ENCODE measurements at regions not wholly inside any gene's neighbourhood (a gene's known extent, or its start where the extent isn't known, plus 50 kb on each side); places are given as distances from the start of the nearest gene placed in this dataset.
A peak's percentile ranks its signal among the peaks of the same experiment; 100 is the strongest.

- no peaks in the 10 kb centered on the region for H3K23me2 ChIP-seq (ENCODE audit: low read depth, low read length)
- no peak overlapping the region for H2BK5ac ChIP-seq (ENCODE audit: low read depth, low read length)
- H3K4ac ChIP-seq (replicated peaks; ENCODE audit: insufficient read length, low read depth, low read length), result no peak overlapping the region
- H3K23ac ChIP-seq (ENCODE audit: insufficient read length), result no peak overlapping the region
- H3K27ac ChIP-seq (ENCODE audit: low read depth, low read length), result no peak overlapping the region
- 84% methylated on average over 5 of the region's 5 CpGs; no CpG with 5 or more reads in 1 of the 2 experiments for WGBS, 2 experiments (ENCODE audit: extremely low coverage in 1 of 2, insufficient coverage in 1 of 2, insufficient read length in 1 of 2, insufficient replicate concordance in 2 of 2, low coverage in 1 of 2, low lambda C conversion rate in 2 of 2, missing lambda C conversion rate in 1 of 2)
- TF ChIP-seq RAD21 (IDR thresholded peaks at IDR 0.05 in 1 of 2, conservative IDR thresholded peaks at IDR 0.05 in 1 of 2; ENCODE audit: low read depth in 2 of 2, low read length in 2 of 2) (peak in 1 of 2 experiments; percentile 36; a peak in 2 of 4 replicates), E2F6 (IDR thresholded peaks at IDR 0.05) (peak; percentile 81), TAF7 (optimal IDR thresholded peaks at IDR 0.05; ENCODE audit: borderline replicate concordance, low read depth, low read length) (no peak)
- TF ChIP-seq, protein P1, sequence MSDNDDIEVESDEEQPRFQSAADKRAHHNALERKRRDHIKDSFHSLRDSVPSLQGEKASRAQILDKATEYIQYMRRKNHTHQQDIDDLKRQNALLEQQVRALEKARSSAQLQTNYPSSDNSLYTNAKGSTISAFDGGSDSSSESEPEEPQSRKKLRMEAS (IDR thresholded peaks at IDR 0.05), result peak; percentile 88
- TF ChIP-seq, protein P2, sequence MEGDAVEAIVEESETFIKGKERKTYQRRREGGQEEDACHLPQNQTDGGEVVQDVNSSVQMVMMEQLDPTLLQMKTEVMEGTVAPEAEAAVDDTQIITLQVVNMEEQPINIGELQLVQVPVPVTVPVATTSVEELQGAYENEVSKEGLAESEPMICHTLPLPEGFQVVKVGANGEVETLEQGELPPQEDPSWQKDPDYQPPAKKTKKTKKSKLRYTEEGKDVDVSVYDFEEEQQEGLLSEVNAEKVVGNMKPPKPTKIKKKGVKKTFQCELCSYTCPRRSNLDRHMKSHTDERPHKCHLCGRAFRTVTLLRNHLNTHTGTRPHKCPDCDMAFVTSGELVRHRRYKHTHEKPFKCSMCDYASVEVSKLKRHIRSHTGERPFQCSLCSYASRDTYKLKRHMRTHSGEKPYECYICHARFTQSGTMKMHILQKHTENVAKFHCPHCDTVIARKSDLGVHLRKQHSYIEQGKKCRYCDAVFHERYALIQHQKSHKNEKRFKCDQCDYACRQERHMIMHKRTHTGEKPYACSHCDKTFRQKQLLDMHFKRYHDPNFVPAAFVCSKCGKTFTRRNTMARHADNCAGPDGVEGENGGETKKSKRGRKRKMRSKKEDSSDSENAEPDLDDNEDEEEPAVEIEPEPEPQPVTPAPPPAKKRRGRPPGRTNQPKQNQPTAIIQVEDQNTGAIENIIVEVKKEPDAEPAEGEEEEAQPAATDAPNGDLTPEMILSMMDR (IDR thresholded peaks at IDR 0.05; ENCODE audit: control extremely low read depth in 1 of 3, insufficient read depth in 1 of 3, low read depth in 1 of 3, low read length in 3 of 3), result peak; percentile 32 to 48 (median 43)
- H3K36me3 ChIP-seq (ENCODE audit: control insufficient read depth in 2 of 4, insufficient read depth in 4 of 4, low read length in 3 of 4), result no peaks in the 10 kb centered on the region
- POLR2A ChIA-PET (ENCODE audit: partially characterized antibody), result no interaction called here
- no peak overlapping the region for H3K4me2 ChIP-seq (ENCODE audit: insufficient read depth in 1 of 2, low read depth in 2 of 2, low read length in 2 of 2)
- H2BK20ac ChIP-seq (ENCODE audit: low read length), result no peak overlapping the region
- peaks cover 0 to 2% (median 0%) of the 10 kb centered on the region in 4 experiments; a peak in 2 of 7 replicates for H3K27me3 ChIP-seq (replicated peaks in 1 of 4; ENCODE audit: control insufficient read depth in 3 of 4, extremely low read depth in 1 of 4, insufficient read depth in 3 of 4, low read length in 3 of 4)
- H2AK5ac ChIP-seq (ENCODE audit: low read depth, low read length), result no peak overlapping the region
- no peak overlapping the region for H2BK12ac ChIP-seq (ENCODE audit: low read depth, low read length)
- H3K14ac ChIP-seq (ENCODE audit: insufficient read length), result no peak overlapping the region
- H3K18ac ChIP-seq (ENCODE audit: extremely low read depth, low read length), result no peak overlapping the region
- CTCF ChIA-PET (ENCODE audit: partially characterized antibody), result interaction anchor here (0.8 to 2.6 kb wide), 19 partner anchors 8 to 497 kb away, joined by 3 to 25 read pairs (median 4); no protein-coding TSS in a partner anchor
- no peak overlapping the region for H2BK15ac ChIP-seq (ENCODE audit: low read length)
- H4K20me1 ChIP-seq (replicated peaks in 1 of 2; ENCODE audit: control insufficient read depth in 1 of 2, insufficient read depth in 2 of 2, low read length in 2 of 2), result no peaks in the 10 kb centered on the region
- H3K79me1 ChIP-seq (ENCODE audit: low read depth, low read length), result no peaks in the 10 kb centered on the region
- no peak overlapping the region for H3K56ac ChIP-seq (replicated peaks; ENCODE audit: insufficient read length, low read depth, low read length)
- no peak overlapping the region for H3K4me3 ChIP-seq (ENCODE audit: extremely low read depth in 1 of 4, insufficient read depth in 2 of 4, low read depth in 3 of 4, low read length in 4 of 4)
- H4K5ac ChIP-seq (ENCODE audit: insufficient read length, low read depth, low read length), result no peak overlapping the region
- FAIRE-seq (no peak), DNase-seq (ENCODE audit: low read depth in 1 of 2, low spot score in 2 of 2) (no peak)
- no peak overlapping the region for H2BK120ac ChIP-seq (replicated peaks; ENCODE audit: low read depth, low read length)
- peaks cover 0 to 2% (median 0%) of the 10 kb centered on the region in 4 experiments; a peak in 1 of 7 replicates for H3K4me1 ChIP-seq (replicated peaks in 1 of 4; ENCODE audit: control insufficient read depth in 3 of 4, insufficient read depth in 4 of 4, low read length in 3 of 4)
- no peak overlapping the region for H4K8ac ChIP-seq (ENCODE audit: extremely low read depth, insufficient read depth, low read length)
- no peak overlapping the region for H4K91ac ChIP-seq (replicated peaks; ENCODE audit: insufficient read length, low read length)
- no peak overlapping the region for H3K9ac ChIP-seq (replicated peaks in 1 of 4; ENCODE audit: extremely low read depth in 1 of 4, low read depth in 3 of 4, low read length in 3 of 4)
- no peaks in the 10 kb centered on the region for H3K9me3 ChIP-seq (ENCODE audit: insufficient read depth in 2 of 2, low read depth in 1 of 2, low read length in 1 of 2)
- H2AFZ ChIP-seq (ENCODE audit: low read length), result no peak overlapping the region; the same call in 1 of the 2 replicates
- no peaks in the 10 kb centered on the region for H3K79me2 ChIP-seq (ENCODE audit: control insufficient read depth in 1 of 2, insufficient read depth in 2 of 2, low read length in 2 of 2)
Observed at GRCh38 chr11:11163236-11163635, 189.8 kb downstream of the CSNK2A3 start.

All from H1 (cell line).